SW 1271 (cell line): ENCODE measurements at regions not wholly inside any gene's neighbourhood (a gene's known extent, or its start where the extent isn't known, plus 50 kb on each side); places are given as distances from the start of the nearest gene placed in this dataset.

Source experiments
- DNase-seq, 2 experiments: peaks; one replicate each; lab custom pipeline; 2025; lab: John Stamatoyannopoulos, UW

GRCh38 chr5:71948206-71948605 lies 159.1 kb upstream of the MAP1B start:
- DNase-seq: no peak

GRCh38 chr5:71949772-71950171 lies 157.5 kb upstream of the MAP1B start:
- no peak for DNase-seq

GRCh38 chr5:71953866-71954265 lies 153.4 kb upstream of the MAP1B start:
- DNase-seq: no peak

- no peak for DNase-seq
These were observed 152.9 kb upstream of the MAP1B start for GRCh38 chr5:71954329-71954728.

- DNase-seq: no peak
These were observed 151.6 kb upstream of the MAP1B start for GRCh38 chr5:71955723-71956122.

GRCh38 chr5:71957292-71957898 lies 149.9 kb upstream of the MAP1B start:
- no peak for DNase-seq

GRCh38 chr5:71960195-71960594 lies 147.1 kb upstream of the MAP1B start:
- DNase-seq: no peak

GRCh38 chr5:71961786-71962185 lies 145.5 kb upstream of the MAP1B start:
- no peak for DNase-seq

GRCh38 chr5:71969460-71969859 lies 137.8 kb upstream of the MAP1B start:
- DNase-seq: no peak

GRCh38 chr5:71971862-71972261 lies 135.4 kb upstream of the MAP1B start:
- no peak for DNase-seq

- no peak for DNase-seq
These were observed 134.3 kb upstream of the MAP1B start for GRCh38 chr5:71972777-71973473.

GRCh38 chr5:71973563-71973962 lies 133.7 kb upstream of the MAP1B start:
- no peak for DNase-seq

GRCh38 chr5:71974165-71974564 lies 133.1 kb upstream of the MAP1B start:
- DNase-seq: no peak

- DNase-seq: no peak
These were observed 132.7 kb upstream of the MAP1B start for GRCh38 chr5:71974622-71975021.

- DNase-seq: no peak
These were observed 130.8 kb upstream of the MAP1B start for GRCh38 chr5:71976449-71976848.

GRCh38 chr5:71977311-71977710 lies 130.0 kb upstream of the MAP1B start:
- no peak for DNase-seq

GRCh38 chr5:71978216-71978615 lies 129.1 kb upstream of the MAP1B start:
- DNase-seq: no peak

- DNase-seq: no peak
These were observed 124.4 kb upstream of the MAP1B start for GRCh38 chr5:71982717-71983395.

- no peak for DNase-seq
These were observed 121.2 kb upstream of the MAP1B start for GRCh38 chr5:71986101-71986500.

GRCh38 chr5:71988808-71989207 lies 118.5 kb upstream of the MAP1B start:
- no peak for DNase-seq

GRCh38 chr5:71993600-71993999 lies 113.7 kb upstream of the MAP1B start:
- DNase-seq: no peak

GRCh38 chr5:71996789-71997188 lies 110.5 kb upstream of the MAP1B start:
- no peak for DNase-seq

GRCh38 chr5:71998746-71999145 lies 108.5 kb upstream of the MAP1B start:
- no peak for DNase-seq
